Chondrocyte (in vitro differentiated cells): ENCODE measurements at regions not wholly inside any gene's neighbourhood (a gene's known extent, or its start where the extent isn't known, plus 50 kb on each side); places are given as distances from the start of the nearest gene placed in this dataset.
A peak's percentile ranks its signal among the peaks of the same experiment; 100 is the strongest.

Source experiments
- DNase-seq: peaks from one replicate; pipeline ENCODE4 v3.0.0; 2021; ENCODE audit warnings: mixed read lengths, low spot score
- H3K27ac Mint-ChIP-seq: one replicate; pipeline ENCODE4 v1.8.0; 2021; ENCODE audit warnings: mild to moderate bottlenecking, moderate library complexity, mixed read lengths; ENCODE audit not compliant: unreplicated experiment
- H3K27me3 Mint-ChIP-seq: 2 replicates; pipeline ENCODE4 v1.8.0; 2021; ENCODE audit warnings: low read depth, mixed read lengths
- H3K36me3 Mint-ChIP-seq: 2 replicates; pipeline ENCODE4 v1.8.0; 2021; ENCODE audit warnings: low read depth, mixed read lengths
- H3K4me1 Mint-ChIP-seq: 2 replicates; pipeline ENCODE4 v1.8.0; 2021; ENCODE audit warnings: low read depth, mild to moderate bottlenecking, mixed read lengths
- H3K4me3 Mint-ChIP-seq: one replicate; pipeline ENCODE4 v1.8.0; 2021; ENCODE audit warnings: mild to moderate bottlenecking, moderate library complexity, mixed read lengths; ENCODE audit not compliant: unreplicated experiment
- H3K9me3 Mint-ChIP-seq: 2 replicates; pipeline ENCODE4 v1.8.0; 2021; ENCODE audit warnings: low read depth, mixed read lengths
- CTCF ChIP-seq: fragments of 200-600 bp; sonication (generic); IDR thresholded peaks from 2 replicates; pipeline ENCODE4 v1.5.0; 2021; ENCODE audit warnings: antibody characterized with exemption, mild to moderate bottlenecking, moderate library complexity

GRCh38 chr2:215731108-215731658, 282.2 kb downstream of the MREG start:
- no peak for TF ChIP-seq CTCF
- peak overlapping the region; percentile 71 for H3K27ac Mint-ChIP-seq
- peaks cover 13% of the 10 kb centered on the region for H3K9me3 Mint-ChIP-seq
- H3K4me1 Mint-ChIP-seq: peaks cover 43% of the 10 kb centered on the region
- H3K27me3 Mint-ChIP-seq: no peaks in the 10 kb centered on the region
- no peak overlapping the region for H3K4me3 Mint-ChIP-seq
- DNase-seq: no peak
- peaks cover 13% of the 10 kb centered on the region for H3K36me3 Mint-ChIP-seq

DNA sequence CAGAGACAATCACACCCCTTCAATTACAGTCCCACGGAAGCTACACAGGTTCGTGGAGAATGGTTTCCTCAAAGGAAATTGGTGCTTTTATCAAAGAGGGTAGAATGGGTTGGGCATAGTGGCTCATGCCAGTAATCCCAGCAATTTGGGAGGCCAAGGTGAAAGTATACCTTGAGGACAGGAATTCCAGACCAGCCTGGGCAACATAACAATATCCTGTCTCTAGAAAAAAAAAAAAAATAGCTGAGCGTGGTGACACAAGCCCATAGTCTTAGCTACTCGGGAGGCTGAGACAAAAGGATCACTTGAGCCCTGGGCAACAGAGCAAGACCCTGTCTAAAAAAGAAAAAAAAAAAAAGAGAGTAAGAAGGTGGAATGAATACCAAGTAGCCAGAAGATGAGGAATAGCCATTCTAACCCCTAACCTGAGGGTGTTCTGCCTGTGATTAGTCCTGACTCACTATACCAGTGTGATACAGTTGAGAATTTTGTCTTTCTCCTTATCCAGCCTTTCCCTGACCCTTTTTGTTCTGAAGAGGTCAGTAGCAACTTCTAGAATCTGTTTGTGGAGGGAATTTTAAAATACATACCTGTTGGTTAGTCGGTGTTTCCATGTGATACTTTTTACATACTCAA, 283.2 kb downstream of the MREG start:
- H3K36me3 Mint-ChIP-seq: peaks cover 13% of the 10 kb centered on the region
- H3K9me3 Mint-ChIP-seq: peaks cover 16% of the 10 kb centered on the region
- H3K4me3 Mint-ChIP-seq: no peak overlapping the region
- no peaks in the 10 kb centered on the region for H3K27me3 Mint-ChIP-seq
- peaks cover 51% of the 10 kb centered on the region for H3K4me1 Mint-ChIP-seq
- no peak for DNase-seq
- TF ChIP-seq CTCF: no peak
- H3K27ac Mint-ChIP-seq: peak overlapping the region; percentile 61

DNA sequence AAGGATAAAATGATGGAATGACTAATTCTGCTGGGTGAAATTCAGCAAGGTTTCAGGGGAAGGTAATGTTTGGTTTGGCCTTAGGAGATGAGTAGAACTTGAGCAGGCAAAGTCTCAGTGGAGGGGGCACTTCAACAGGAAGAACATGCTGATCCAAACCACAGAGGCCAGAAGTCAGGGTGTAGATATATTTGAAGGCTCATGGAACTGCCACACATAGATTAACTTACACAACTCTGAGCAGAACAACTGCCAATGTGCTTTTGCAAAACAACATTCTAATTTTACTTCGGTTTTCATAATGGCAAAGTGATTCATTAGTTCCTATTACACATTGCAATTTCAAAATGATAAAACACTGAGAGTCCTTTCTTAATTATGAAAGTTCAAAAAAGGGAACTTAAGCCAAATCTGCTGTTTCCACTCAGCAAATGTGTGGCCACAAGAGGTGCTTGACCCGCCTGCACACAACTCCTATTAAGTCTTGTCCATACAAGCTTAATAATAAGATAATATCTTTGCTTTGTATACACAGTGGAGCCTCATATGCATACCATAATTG, 284.8 kb downstream of the MREG start:
- peaks cover 63% of the 10 kb centered on the region for H3K4me1 Mint-ChIP-seq
- peaks cover 10% of the 10 kb centered on the region for H3K36me3 Mint-ChIP-seq
- peaks cover 21% of the 10 kb centered on the region for H3K9me3 Mint-ChIP-seq
- no peaks in the 10 kb centered on the region for H3K27me3 Mint-ChIP-seq
- H3K4me3 Mint-ChIP-seq: no peak overlapping the region
- TF ChIP-seq CTCF: no peak
- DNase-seq: no peak
- H3K27ac Mint-ChIP-seq: peak overlapping the region; percentile 45

DNA sequence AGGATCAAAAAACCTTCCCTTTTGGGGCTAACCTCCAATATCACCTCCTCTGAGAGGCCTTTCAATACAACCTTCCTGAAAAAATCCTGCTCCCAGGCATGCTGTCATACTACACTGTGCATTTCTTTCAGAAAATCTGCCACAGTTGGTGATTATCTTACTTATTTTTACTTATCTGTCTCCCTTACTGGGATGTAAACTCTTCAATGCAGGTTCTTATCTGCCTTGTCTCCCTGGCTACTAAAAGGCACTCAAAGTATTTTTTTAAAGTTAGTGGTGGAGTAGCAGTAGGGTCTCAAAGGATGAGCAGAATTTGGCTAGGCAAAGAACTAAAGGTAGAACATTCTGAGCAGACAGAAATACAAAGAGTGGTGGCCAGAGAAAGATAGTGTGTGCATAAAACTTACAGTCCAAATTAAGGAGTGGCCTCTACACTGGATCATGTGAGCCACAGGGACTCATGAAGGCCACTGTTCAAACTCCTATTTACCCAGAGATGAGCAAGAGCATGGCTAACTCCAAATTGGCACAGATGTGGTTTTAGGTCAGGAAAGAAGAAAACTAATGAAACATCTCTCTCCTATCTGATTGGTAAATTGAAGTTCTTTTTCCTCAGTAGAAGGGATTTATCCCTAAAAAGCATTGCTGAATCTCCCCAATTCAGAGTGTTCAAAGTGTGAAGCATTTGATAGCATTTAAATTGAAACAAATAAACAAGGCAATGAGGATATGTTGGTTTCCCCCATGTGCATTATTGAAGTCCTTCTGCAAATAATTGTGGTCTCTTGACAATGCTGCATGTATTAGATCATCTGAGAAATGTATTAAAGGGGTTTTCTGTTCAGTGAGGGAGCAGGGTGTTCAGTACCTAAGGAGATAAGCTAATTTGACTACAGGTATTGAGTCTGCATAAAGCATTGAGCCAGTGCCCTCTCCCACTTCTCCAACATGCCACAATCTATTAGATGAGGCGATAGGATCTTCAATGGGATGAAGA, 285.5 kb downstream of the MREG start:
- peaks cover 16% of the 10 kb centered on the region for H3K9me3 Mint-ChIP-seq
- no peak for TF ChIP-seq CTCF
- peaks cover 68% of the 10 kb centered on the region for H3K4me1 Mint-ChIP-seq
- no peaks in the 10 kb centered on the region for H3K27me3 Mint-ChIP-seq
- DNase-seq: no peak
- no peak overlapping the region for H3K4me3 Mint-ChIP-seq
- peak overlapping the region; percentile 64 for H3K27ac Mint-ChIP-seq
- peaks cover 6% of the 10 kb centered on the region for H3K36me3 Mint-ChIP-seq

- Mint-ChIP-seq H3K27ac (peak overlapping the region; percentile 57), H3K9me3 (peaks cover 16% of the 10 kb centered on the region), H3K4me1 (peaks cover 75% of the 10 kb centered on the region), H3K4me3 (no peak overlapping the region), H3K36me3 (peaks cover 5% of the 10 kb centered on the region), H3K27me3 (no peaks in the 10 kb centered on the region)
- TF ChIP-seq CTCF: no peak
- DNase-seq: no peak
Measured at GRCh38 chr2:215726070-215726469, 287.3 kb downstream of the MREG start.
